ENCODE measurements at regions not wholly inside any gene's neighbourhood (a gene's known extent, or its start where the extent isn't known, plus 50 kb on each side); places are given as distances from the start of the nearest gene placed in this dataset.

DNA sequence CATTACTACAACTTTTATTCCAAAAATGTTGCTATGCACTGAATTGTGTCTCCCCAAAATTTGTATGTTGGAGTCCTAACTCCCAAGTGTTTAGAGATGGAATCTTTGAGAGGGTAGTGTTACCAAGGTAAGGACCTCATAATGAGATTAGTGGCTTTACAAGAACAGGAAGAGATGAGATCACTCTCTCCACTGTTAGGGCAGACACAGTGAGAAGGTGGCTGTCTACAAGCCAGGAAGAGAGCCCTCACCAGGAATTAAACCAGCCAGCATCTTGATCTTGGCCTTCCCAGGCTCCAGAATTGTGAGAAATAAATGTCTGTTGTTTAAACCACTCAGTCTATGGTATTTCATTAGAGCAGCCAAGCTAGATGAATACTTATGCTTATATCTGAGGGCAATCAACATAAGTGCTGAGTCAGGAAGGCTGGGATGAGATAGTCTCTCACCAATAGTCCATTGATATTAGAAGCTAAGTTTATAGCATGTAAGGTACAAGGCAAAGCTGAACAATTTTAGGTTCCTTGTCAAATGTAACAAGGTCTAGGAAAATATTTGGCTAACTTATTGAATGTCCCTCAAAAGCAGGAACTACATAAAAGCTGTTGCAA, 317.6 kb upstream of the REG3G start:
- TF ChIP-seq, protein P1, sequence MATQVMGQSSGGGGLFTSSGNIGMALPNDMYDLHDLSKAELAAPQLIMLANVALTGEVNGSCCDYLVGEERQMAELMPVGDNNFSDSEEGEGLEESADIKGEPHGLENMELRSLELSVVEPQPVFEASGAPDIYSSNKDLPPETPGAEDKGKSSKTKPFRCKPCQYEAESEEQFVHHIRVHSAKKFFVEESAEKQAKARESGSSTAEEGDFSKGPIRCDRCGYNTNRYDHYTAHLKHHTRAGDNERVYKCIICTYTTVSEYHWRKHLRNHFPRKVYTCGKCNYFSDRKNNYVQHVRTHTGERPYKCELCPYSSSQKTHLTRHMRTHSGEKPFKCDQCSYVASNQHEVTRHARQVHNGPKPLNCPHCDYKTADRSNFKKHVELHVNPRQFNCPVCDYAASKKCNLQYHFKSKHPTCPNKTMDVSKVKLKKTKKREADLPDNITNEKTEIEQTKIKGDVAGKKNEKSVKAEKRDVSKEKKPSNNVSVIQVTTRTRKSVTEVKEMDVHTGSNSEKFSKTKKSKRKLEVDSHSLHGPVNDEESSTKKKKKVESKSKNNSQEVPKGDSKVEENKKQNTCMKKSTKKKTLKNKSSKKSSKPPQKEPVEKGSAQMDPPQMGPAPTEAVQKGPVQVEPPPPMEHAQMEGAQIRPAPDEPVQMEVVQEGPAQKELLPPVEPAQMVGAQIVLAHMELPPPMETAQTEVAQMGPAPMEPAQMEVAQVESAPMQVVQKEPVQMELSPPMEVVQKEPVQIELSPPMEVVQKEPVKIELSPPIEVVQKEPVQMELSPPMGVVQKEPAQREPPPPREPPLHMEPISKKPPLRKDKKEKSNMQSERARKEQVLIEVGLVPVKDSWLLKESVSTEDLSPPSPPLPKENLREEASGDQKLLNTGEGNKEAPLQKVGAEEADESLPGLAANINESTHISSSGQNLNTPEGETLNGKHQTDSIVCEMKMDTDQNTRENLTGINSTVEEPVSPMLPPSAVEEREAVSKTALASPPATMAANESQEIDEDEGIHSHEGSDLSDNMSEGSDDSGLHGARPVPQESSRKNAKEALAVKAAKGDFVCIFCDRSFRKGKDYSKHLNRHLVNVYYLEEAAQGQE (IDR thresholded peaks at IDR 0.05; ENCODE audit: insufficient replicate concordance, low read depth): no peak
- TF ChIP-seq, protein P2, sequence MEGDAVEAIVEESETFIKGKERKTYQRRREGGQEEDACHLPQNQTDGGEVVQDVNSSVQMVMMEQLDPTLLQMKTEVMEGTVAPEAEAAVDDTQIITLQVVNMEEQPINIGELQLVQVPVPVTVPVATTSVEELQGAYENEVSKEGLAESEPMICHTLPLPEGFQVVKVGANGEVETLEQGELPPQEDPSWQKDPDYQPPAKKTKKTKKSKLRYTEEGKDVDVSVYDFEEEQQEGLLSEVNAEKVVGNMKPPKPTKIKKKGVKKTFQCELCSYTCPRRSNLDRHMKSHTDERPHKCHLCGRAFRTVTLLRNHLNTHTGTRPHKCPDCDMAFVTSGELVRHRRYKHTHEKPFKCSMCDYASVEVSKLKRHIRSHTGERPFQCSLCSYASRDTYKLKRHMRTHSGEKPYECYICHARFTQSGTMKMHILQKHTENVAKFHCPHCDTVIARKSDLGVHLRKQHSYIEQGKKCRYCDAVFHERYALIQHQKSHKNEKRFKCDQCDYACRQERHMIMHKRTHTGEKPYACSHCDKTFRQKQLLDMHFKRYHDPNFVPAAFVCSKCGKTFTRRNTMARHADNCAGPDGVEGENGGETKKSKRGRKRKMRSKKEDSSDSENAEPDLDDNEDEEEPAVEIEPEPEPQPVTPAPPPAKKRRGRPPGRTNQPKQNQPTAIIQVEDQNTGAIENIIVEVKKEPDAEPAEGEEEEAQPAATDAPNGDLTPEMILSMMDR (IDR thresholded peaks at IDR 0.05; ENCODE audit: insufficient read depth, low read length): no peak
